PC-9 (cell line): ENCODE measurements at regions not wholly inside any gene's neighbourhood (a gene's known extent, or its start where the extent isn't known, plus 50 kb on each side); places are given as distances from the start of the nearest gene placed in this dataset.

Experiments used
- BruUV-seq: library from RNA; stranded (reverse); fragments of 400-500 nt; replicated peaks from 2 replicates; lab custom pipeline; 2021; lab: Mats Ljungman, UMichigan
- CTCF ChIA-PET: fragments of 300-600 bp; sonication (Branson Sonifier 250); formaldehyde crosslinking; loops from one replicate; lab custom pipeline; 2022; ENCODE audit warnings: antibody characterized with exemption; lab: Charles Lee
- POLR2A ChIA-PET: fragments of 300-600 bp; sonication (Branson Sonifier 250); formaldehyde crosslinking; loops from one replicate; lab custom pipeline; 2022; ENCODE audit warnings: antibody characterized with exemption; ENCODE audit not compliant: unreplicated experiment; lab: Charles Lee
- DNase-seq, 2 experiments: peaks; one replicate each; pipeline versions ENCODE4 v3.0.0 to v3.0.0-alpha.2; 2015 to 2022; ENCODE audit warnings: mixed read lengths in 1 of 2
- H2AFZ ChIP-seq: fragments of 200-600 bp; sonication (generic); 2 replicates; pipeline ENCODE4 v1.8.1; 2017; ENCODE audit warnings: antibody characterized with exemption
- H3F3A ChIP-seq: fragments of 200-600 bp; sonication (generic); 2 replicates; pipeline ENCODE4 v1.8.1; 2017; ENCODE audit warnings: antibody characterized with exemption, mild to moderate bottlenecking, low read depth; ENCODE audit not compliant: insufficient read depth
- H3K27ac ChIP-seq: fragments of 200-600 bp; sonication (generic); 2 replicates; pipeline ENCODE4 v1.6.1; 2016; ENCODE audit warnings: mixed run types
- H3K27me3 ChIP-seq: fragments of 200-600 bp; sonication (generic); 2 replicates; pipeline ENCODE4 v1.6.1; 2016; ENCODE audit warnings: low read depth, mixed run types; ENCODE audit not compliant: insufficient read depth
- H3K36me3 ChIP-seq: fragments of 200-600 bp; sonication (generic); 2 replicates; pipeline ENCODE4 v1.6.1; 2016; ENCODE audit warnings: low read depth, mixed run types
- H3K4me1 ChIP-seq: fragments of 200-600 bp; sonication (generic); replicated peaks from 2 replicates; pipeline ENCODE4 v1.6.1; 2016; ENCODE audit warnings: mixed run types; ENCODE audit not compliant: insufficient read depth
- H3K4me2 ChIP-seq: fragments of 200-600 bp; sonication (generic); 2 replicates; pipeline ENCODE4 v1.6.1; 2017; ENCODE audit warnings: mixed run types
- H3K4me3 ChIP-seq: fragments of 200-600 bp; sonication (generic); 2 replicates; pipeline ENCODE4 v1.6.1; 2016; ENCODE audit warnings: mixed run types
- H3K79me2 ChIP-seq: fragments of 200-600 bp; sonication (generic); 2 replicates; pipeline ENCODE4 v1.6.1; 2017; ENCODE audit warnings: low read depth, mixed run types
- H3K9me2 ChIP-seq: fragments of 200-600 bp; sonication (generic); 2 replicates; pipeline ENCODE4 v1.8.1; 2017; ENCODE audit warnings: mild to moderate bottlenecking; ENCODE audit not compliant: insufficient read depth
- H3K9me3 ChIP-seq: fragments of 200-600 bp; sonication (generic); 2 replicates; pipeline ENCODE4 v1.8.1; 2016; ENCODE audit warnings: low read depth; ENCODE audit not compliant: insufficient read depth
- H4K20me1 ChIP-seq: fragments of 200-600 bp; sonication (generic); 2 replicates; pipeline ENCODE4 v1.8.1; 2017; ENCODE audit not compliant: insufficient read depth
- EZH2 ChIP-seq: fragments of 200-600 bp; sonication (generic); IDR thresholded peaks from 2 replicates; pipeline ENCODE4 v1.8.0; 2017; ENCODE audit warnings: antibody characterized with exemption, low read depth
- intact Hi-C: fragments of 100-400 bp; cut with micrococcal nuclease; formaldehyde crosslinking; loops from one replicate; pipeline ENCODE4 v1.10.0; 2022; ENCODE audit not compliant: unreplicated experiment
- TF ChIP-seq, protein P1 (sequence below): fragments of 200-600 bp; sonication (generic); conservative IDR thresholded peaks from 2 replicates; pipeline ENCODE4 v1.6.1; 2017; ENCODE audit warnings: mixed run types, antibody characterized with exemption, mild to moderate bottlenecking, moderate library complexity

DNA sequence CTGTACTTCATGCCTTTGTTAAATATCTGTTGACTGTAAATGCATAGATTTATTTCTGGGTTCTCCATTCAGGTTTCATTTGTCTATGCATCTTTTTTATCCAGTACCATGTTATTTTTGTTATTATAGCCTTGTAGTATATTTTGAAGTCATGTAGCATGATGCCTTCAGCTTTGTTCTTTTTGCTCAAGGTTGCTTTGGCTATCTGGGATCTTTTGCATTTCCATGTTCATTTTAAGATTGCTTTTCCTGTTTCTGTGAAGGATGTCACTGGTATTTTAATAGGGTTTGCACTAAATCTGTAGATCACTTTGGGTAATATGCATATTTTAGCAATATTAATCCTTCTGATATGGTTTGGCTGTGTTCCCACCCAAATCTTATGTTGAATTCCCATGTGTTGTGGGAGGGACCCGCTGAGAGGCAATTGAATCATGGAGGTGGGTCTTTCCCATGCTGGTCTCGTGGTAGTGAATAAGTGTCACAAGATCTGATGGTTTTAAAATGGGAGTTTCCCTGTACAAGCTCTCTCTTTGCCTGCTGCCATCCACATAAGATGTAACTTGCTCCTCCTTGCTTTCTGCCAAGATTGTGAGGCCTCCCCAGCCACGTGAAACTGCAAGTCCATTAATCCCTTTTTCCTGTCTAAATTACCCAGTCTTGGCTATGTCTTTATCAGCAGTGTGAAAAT, 302.8 kb upstream of the SEMA3C start:
- no peak overlapping the region for H2AFZ ChIP-seq
- H3K9me2 ChIP-seq = no peaks in the 10 kb centered on the region
- no peaks in the 10 kb centered on the region for H4K20me1 ChIP-seq
- no peak overlapping the region for H3K4me3 ChIP-seq
- POLR2A ChIA-PET = no interaction called here
- peaks cover 13% of the 10 kb centered on the region; the same call in 1 of the 2 replicates for H3K9me3 ChIP-seq
- no peak overlapping the region for H3K4me2 ChIP-seq
- H3K36me3 ChIP-seq = 0 out of 2 replicates have a peak, but pooled peaks cover 7% of the 10 kb centered on the region
- intact Hi-C loops = no loop called here
- no peaks in the 10 kb centered on the region for H3K79me2 ChIP-seq
- no peaks in the 10 kb centered on the region for H3K27me3 ChIP-seq
- no peak for DNase-seq
- no peaks in the 10 kb centered on the region for H3K4me1 ChIP-seq
- BruUV-seq = no TSS peak
- CTCF ChIA-PET = no interaction called here
- TF ChIP-seq, protein P1, sequence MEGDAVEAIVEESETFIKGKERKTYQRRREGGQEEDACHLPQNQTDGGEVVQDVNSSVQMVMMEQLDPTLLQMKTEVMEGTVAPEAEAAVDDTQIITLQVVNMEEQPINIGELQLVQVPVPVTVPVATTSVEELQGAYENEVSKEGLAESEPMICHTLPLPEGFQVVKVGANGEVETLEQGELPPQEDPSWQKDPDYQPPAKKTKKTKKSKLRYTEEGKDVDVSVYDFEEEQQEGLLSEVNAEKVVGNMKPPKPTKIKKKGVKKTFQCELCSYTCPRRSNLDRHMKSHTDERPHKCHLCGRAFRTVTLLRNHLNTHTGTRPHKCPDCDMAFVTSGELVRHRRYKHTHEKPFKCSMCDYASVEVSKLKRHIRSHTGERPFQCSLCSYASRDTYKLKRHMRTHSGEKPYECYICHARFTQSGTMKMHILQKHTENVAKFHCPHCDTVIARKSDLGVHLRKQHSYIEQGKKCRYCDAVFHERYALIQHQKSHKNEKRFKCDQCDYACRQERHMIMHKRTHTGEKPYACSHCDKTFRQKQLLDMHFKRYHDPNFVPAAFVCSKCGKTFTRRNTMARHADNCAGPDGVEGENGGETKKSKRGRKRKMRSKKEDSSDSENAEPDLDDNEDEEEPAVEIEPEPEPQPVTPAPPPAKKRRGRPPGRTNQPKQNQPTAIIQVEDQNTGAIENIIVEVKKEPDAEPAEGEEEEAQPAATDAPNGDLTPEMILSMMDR = no peak
- TF ChIP-seq EZH2 = no peak
- no peaks in the 10 kb centered on the region for H3F3A ChIP-seq
- no peak overlapping the region for H3K27ac ChIP-seq

DNA sequence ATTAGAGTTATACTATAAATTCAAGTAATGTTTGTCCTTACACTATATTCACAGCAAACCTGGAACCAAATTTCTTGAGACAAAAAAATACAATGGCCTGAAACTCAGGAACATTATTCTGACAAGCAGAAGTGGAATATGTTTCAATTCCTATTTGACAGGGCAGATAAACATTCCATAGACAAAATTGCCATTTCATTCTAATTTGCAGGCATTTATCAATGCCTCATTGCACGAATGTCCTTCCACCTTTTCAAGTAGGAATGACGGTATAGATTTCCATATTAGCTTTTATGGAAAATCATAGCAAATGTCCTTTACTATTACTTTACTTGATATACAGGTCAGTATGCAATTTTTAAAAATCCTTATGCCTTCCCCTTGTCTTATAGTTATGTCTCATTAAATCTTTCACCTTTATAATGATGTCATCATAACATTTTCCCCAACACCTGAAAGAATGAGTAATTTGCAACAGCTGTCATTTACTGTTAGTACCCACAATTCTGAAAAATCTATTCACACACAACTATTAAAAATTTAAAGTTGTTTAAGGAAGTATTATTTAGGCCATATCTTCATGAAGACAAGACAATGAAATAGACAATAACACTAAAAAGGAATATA, 299.7 kb upstream of the SEMA3C start:
- Histone ChIP-seq H3K36me3 (no peaks in the 10 kb centered on the region), H3K27me3 (no peaks in the 10 kb centered on the region), H3K79me2 (no peaks in the 10 kb centered on the region), H3F3A (no peaks in the 10 kb centered on the region), H3K4me3 (no peak overlapping the region), H2AFZ (no peak overlapping the region), H3K9me2 (no peaks in the 10 kb centered on the region), H3K4me1 (no peaks in the 10 kb centered on the region), H3K9me3 (0 out of 2 replicates have a peak, but pooled peaks cover 7% of the 10 kb centered on the region), H4K20me1 (no peaks in the 10 kb centered on the region), H3K27ac (no peak overlapping the region), H3K4me2 (no peak overlapping the region)
- TF ChIP-seq EZH2 = no peak
- TF ChIP-seq, protein P1 = no peak
- intact Hi-C loops = no loop called here
- DNase-seq = no peak
- CTCF ChIA-PET = no interaction called here
- BruUV-seq = no TSS peak
- POLR2A ChIA-PET = no interaction called here

DNA sequence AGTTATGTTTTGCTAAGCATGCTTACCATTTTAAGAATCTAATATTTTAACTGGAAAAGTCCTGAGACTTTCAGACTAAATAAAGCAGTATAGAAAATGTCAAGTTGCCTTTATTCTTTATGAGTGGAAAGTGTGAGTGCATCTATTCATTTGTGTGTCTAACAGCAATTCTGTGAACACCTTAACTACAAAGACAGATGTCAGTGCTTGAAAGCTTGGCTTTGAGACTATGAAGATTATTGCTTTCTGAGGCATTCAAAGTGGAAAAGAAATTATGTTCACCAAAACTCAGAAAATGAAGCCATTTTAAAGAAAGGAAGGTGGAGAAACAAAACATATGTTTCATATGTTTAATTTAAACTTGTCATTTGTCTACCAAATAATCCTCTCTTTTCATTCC, 294.5 kb upstream of the SEMA3C start:
- Histone ChIP-seq H4K20me1 (no peaks in the 10 kb centered on the region), H2AFZ (0 out of 2 replicates have a peak overlapping the region, but pooled peaks have one; percentile 35), H3K4me1 (no peaks in the 10 kb centered on the region), H3K27ac (no peak overlapping the region), H3K4me3 (no peak overlapping the region), H3K9me3 (no peaks in the 10 kb centered on the region), H3F3A (no peaks in the 10 kb centered on the region), H3K79me2 (no peaks in the 10 kb centered on the region), H3K9me2 (no peaks in the 10 kb centered on the region), H3K4me2 (no peak overlapping the region), H3K36me3 (no peaks in the 10 kb centered on the region), H3K27me3 (no peaks in the 10 kb centered on the region)
- ChIA-PET CTCF (no interaction called here), POLR2A (no interaction called here)
- intact Hi-C loops = no loop called here
- TF ChIP-seq, protein P1 = no peak
- no peak for DNase-seq
- BruUV-seq = no TSS peak
